Upper lobe of right lung (tissue), 1 donor: ENCODE measurements at regions not wholly inside any gene's neighbourhood (a gene's known extent, or its start where the extent isn't known, plus 50 kb on each side); places are given as distances from the start of the nearest gene placed in this dataset.
A peak's percentile ranks its signal among the peaks of the same experiment; 100 is the strongest.

ENCODE experiments used
- ATAC-seq: fragments of 200-7000 bp; cut with Tn5 transposase; one replicate; pipeline ENCODE4 v1.9.1; 2020; ENCODE audit warnings: mild to moderate bottlenecking, moderate library complexity
- DNase-seq: peaks from one replicate; pipeline ENCODE4 v3.0.0-alpha.2; 2020
- H3K27ac ChIP-seq: fragments of 200-600 bp; one replicate; pipeline ENCODE4 v1.8.0; 2022
- H3K27me3 ChIP-seq: fragments of 200-600 bp; one replicate; pipeline ENCODE4 v1.8.0; 2022; ENCODE audit warnings: mild to moderate bottlenecking
- H3K36me3 ChIP-seq: fragments of 200-600 bp; one replicate; pipeline ENCODE4 v1.8.0; 2022
- H3K4me1 ChIP-seq: fragments of 200-600 bp; one replicate; pipeline ENCODE4 v1.8.0; 2022
- H3K4me3 ChIP-seq: fragments of 200-600 bp; one replicate; pipeline ENCODE4 v1.8.0; 2022; ENCODE audit warnings: mild to moderate bottlenecking
- H3K9me3 ChIP-seq: fragments of 200-600 bp; one replicate; pipeline ENCODE4 v1.8.0; 2022
- CTCF ChIP-seq: fragments of 200-600 bp; IDR thresholded peaks from one replicate; pipeline ENCODE4 v1.8.0; 2022; ENCODE audit warnings: antibody characterized with exemption
- intact Hi-C: fragments of 100-400 bp; cut with DNase I; formaldehyde crosslinking; loops from one replicate; pipeline ENCODE4 v1.11.0; 2022
- donor health status: DM: no; HTN: yes; CAD: no; lungs with severe emphysema.

GRCh38 chr11:131025421-131026125, 109.3 kb upstream of the SNX19 start:
- H3K4me1 ChIP-seq = no peaks in the 10 kb centered on the region
- H3K27me3 ChIP-seq = no peaks in the 10 kb centered on the region
- intact Hi-C loops = no loop called here
- no peak for TF ChIP-seq CTCF
- no peak overlapping the region for H3K27ac ChIP-seq
- H3K36me3 ChIP-seq = no peaks in the 10 kb centered on the region
- no peak for ATAC-seq
- no peak for DNase-seq
- H3K4me3 ChIP-seq = no peak overlapping the region
- H3K9me3 ChIP-seq = no peaks in the 10 kb centered on the region

GRCh38 chr11:131027491-131027890, 111.2 kb upstream of the SNX19 start:
- intact Hi-C loops = no loop called here
- TF ChIP-seq CTCF = no peak
- Histone ChIP-seq H3K27ac (no peak overlapping the region), H3K27me3 (no peaks in the 10 kb centered on the region), H3K4me1 (no peaks in the 10 kb centered on the region), H3K4me3 (no peak overlapping the region), H3K36me3 (no peaks in the 10 kb centered on the region), H3K9me3 (no peaks in the 10 kb centered on the region)
- no peak for DNase-seq
- ATAC-seq = no peak

GRCh38 chr11:131033151-131033651, 116.9 kb upstream of the SNX19 start:
- Histone ChIP-seq H3K9me3 (no peaks in the 10 kb centered on the region), H3K4me1 (no peaks in the 10 kb centered on the region), H3K27ac (no peak overlapping the region), H3K36me3 (no peaks in the 10 kb centered on the region), H3K27me3 (peaks cover 2% of the 10 kb centered on the region), H3K4me3 (no peak overlapping the region)
- ATAC-seq (peak; percentile 46), DNase-seq (no peak)
- no peak for TF ChIP-seq CTCF
- intact Hi-C loops = no loop called here

GRCh38 chr11:131036514-131036913, 120.2 kb upstream of the SNX19 start:
- peaks cover 6% of the 10 kb centered on the region for H3K27me3 ChIP-seq
- no peak for TF ChIP-seq CTCF
- no peaks in the 10 kb centered on the region for H3K9me3 ChIP-seq
- intact Hi-C loops = no loop called here
- no peaks in the 10 kb centered on the region for H3K4me1 ChIP-seq
- H3K36me3 ChIP-seq = no peaks in the 10 kb centered on the region
- H3K4me3 ChIP-seq = no peak overlapping the region
- DNase-seq (no peak), ATAC-seq (no peak)
- no peak overlapping the region for H3K27ac ChIP-seq

- Histone ChIP-seq H3K4me3 (no peak overlapping the region), H3K27ac (no peak overlapping the region), H3K36me3 (no peaks in the 10 kb centered on the region), H3K9me3 (no peaks in the 10 kb centered on the region), H3K27me3 (peaks cover 6% of the 10 kb centered on the region), H3K4me1 (no peaks in the 10 kb centered on the region)
- ATAC-seq (no peak), DNase-seq (no peak)
- no peak for TF ChIP-seq CTCF
- intact Hi-C loops = no loop called here
Observed at GRCh38 chr11:131037873-131038272, 121.6 kb upstream of the SNX19 start.

GRCh38 chr11:131038597-131038996, 122.3 kb upstream of the SNX19 start:
- no peak for DNase-seq
- H3K4me1 ChIP-seq = no peaks in the 10 kb centered on the region
- intact Hi-C loops = no loop called here
- no peak overlapping the region for H3K27ac ChIP-seq
- ATAC-seq = no peak
- no peaks in the 10 kb centered on the region for H3K36me3 ChIP-seq
- H3K9me3 ChIP-seq = no peaks in the 10 kb centered on the region
- peaks cover 6% of the 10 kb centered on the region for H3K27me3 ChIP-seq
- no peak for TF ChIP-seq CTCF
- no peak overlapping the region for H3K4me3 ChIP-seq
